Testis (tissue), 2 donors: ENCODE measurements at regions not wholly inside any gene's neighbourhood (a gene's known extent, or its start where the extent isn't known, plus 50 kb on each side); places are given as distances from the start of the nearest gene placed in this dataset.

Experiments used
- POLR2A ChIP-seq: fragments of 450-650 bp; IDR thresholded peaks from one replicate; pipeline ENCODE4 v1.6.1; 2017; ENCODE audit warnings: antibody characterized with exemption, mild to moderate bottlenecking, moderate library complexity
- TF ChIP-seq, protein P1 (sequence below), 3 experiments: fragments of 450-650 bp in 2 of 3; fragments of 200-600 bp in 1 of 3; sonication (generic) in 1 of 3; IDR thresholded peaks; one replicate each; pipeline ENCODE4 v1.5.1; 2016 to 2019; ENCODE audit warnings: antibody characterized with exemption in 3 of 3, mild to moderate bottlenecking in 2 of 3, moderate library complexity in 1 of 3

DNA sequence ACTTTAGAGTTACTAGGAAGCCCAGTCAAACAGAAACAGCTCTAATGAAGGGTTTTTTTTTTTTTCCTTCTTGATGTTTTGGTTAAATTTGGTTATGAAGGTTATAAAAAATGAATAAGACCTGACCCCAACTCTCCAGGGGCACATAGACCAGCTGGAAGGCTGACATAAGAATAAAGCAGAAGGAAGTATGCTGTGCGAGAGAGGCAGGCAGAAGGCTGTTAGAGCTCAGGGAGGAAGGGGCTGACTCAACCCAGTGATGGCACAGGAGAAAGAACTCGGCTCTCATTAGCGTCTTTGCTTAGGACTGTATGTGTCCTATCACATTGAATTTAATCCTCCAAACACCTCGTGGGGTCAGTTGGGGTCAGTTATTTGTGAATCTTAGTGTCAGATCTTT is 474.6 kb downstream of the PMP22 start:
- TF ChIP-seq, protein P1, sequence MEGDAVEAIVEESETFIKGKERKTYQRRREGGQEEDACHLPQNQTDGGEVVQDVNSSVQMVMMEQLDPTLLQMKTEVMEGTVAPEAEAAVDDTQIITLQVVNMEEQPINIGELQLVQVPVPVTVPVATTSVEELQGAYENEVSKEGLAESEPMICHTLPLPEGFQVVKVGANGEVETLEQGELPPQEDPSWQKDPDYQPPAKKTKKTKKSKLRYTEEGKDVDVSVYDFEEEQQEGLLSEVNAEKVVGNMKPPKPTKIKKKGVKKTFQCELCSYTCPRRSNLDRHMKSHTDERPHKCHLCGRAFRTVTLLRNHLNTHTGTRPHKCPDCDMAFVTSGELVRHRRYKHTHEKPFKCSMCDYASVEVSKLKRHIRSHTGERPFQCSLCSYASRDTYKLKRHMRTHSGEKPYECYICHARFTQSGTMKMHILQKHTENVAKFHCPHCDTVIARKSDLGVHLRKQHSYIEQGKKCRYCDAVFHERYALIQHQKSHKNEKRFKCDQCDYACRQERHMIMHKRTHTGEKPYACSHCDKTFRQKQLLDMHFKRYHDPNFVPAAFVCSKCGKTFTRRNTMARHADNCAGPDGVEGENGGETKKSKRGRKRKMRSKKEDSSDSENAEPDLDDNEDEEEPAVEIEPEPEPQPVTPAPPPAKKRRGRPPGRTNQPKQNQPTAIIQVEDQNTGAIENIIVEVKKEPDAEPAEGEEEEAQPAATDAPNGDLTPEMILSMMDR (IDR thresholded peaks at IDR 0.05): no peak
- no peak for TF ChIP-seq POLR2A
